ENCODE measurements at regions not wholly inside any gene's neighbourhood (a gene's known extent, or its start where the extent isn't known, plus 50 kb on each side); places are given as distances from the start of the nearest gene placed in this dataset.

- TF ChIP-seq CTCF (conservative IDR thresholded peaks at IDR 0.05) (no peak), ZFX (IDR thresholded peaks at IDR 0.05) (no peak)
Measured at GRCh38 chr4:179285696-179286095, 1843.5 kb upstream of the AGA start.

All from C4-2B (cell line).